ENCODE measurements at regions not wholly inside any gene's neighbourhood (a gene's known extent, or its start where the extent isn't known, plus 50 kb on each side); places are given as distances from the start of the nearest gene placed in this dataset.

DNA sequence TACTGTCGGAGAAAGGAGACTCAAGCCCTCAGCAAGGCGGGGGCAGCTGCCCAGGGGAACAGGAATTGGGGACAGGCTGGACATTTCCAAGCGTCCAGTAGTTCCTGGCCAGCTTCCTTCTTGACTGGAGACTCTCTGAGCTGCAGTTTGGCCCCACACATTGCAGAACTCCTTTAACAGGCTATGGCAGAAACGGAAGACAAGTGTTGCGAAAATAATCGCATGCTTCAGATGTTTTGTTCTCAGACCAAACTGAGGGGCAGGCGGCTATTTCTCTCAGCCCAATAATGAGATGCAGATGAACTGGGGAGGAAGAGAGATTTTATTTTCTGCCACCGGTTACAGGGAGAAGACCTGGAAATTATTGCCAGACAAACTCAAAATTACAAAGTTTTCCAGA is 88.0 kb upstream of the PFKP start:
- ATAC-seq: no peak
- H3K4me1 ChIP-seq: no peaks in the 10 kb centered on the region
- 65 to 69% methylated on average over 5 to 7 of the region's 8 CpGs for WGBS, 2 donors (ENCODE audit: low coverage in 1 of 2)
- no peaks in the 10 kb centered on the region for H3K9me3 ChIP-seq
- H3K4me3 ChIP-seq: no peak overlapping the region
- no peak for TF ChIP-seq EP300 (IDR thresholded peaks at IDR 0.05)
- TF ChIP-seq POLR2A (IDR thresholded peaks at IDR 0.05): no peak
- TF ChIP-seq POLR2AphosphoS5 (IDR thresholded peaks at IDR 0.05): no peak
- TF ChIP-seq, protein P1, sequence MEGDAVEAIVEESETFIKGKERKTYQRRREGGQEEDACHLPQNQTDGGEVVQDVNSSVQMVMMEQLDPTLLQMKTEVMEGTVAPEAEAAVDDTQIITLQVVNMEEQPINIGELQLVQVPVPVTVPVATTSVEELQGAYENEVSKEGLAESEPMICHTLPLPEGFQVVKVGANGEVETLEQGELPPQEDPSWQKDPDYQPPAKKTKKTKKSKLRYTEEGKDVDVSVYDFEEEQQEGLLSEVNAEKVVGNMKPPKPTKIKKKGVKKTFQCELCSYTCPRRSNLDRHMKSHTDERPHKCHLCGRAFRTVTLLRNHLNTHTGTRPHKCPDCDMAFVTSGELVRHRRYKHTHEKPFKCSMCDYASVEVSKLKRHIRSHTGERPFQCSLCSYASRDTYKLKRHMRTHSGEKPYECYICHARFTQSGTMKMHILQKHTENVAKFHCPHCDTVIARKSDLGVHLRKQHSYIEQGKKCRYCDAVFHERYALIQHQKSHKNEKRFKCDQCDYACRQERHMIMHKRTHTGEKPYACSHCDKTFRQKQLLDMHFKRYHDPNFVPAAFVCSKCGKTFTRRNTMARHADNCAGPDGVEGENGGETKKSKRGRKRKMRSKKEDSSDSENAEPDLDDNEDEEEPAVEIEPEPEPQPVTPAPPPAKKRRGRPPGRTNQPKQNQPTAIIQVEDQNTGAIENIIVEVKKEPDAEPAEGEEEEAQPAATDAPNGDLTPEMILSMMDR (IDR thresholded peaks at IDR 0.05): no peak
- no peaks in the 10 kb centered on the region for H3K36me3 ChIP-seq
- H3K27ac ChIP-seq: no peak overlapping the region
- H3K27me3 ChIP-seq: peaks cover under 1% of the 10 kb centered on the region

DNA sequence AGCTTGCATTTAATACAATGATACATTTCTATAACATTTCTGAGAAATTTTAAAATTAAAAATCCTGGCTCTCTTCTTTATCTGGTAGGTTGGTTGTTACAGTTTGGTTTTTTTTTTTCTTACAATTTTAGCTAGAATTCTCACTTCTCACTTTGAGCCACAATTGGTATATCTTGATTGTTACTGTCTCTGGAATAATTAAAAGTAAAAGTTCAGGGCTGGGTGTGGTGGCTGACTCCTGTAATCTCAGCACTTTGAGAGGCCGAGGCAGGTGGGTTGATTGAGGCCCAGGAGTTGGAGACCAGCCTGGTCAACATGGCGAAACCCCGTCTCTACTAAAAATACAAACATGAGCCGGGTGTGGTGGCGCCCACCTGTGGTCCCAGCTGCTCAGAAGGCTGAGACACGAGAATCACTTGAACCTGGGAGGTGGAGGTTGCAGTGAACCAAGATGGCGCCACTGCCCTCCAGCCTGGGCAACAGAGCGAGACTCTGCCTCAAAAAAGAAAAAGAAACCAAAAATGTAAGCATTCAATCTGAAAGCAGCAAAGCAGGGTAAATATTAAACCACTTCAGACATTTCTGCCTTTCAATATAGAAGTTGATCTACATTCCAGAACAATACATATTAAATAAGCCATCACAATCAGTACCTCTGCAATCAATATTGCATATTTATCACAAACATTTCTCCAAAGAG is 88.6 kb upstream of the PFKP start:
- TF ChIP-seq POLR2A (IDR thresholded peaks at IDR 0.05): no peak
- TF ChIP-seq, protein P1 (IDR thresholded peaks at IDR 0.05): no peak
- no peak for TF ChIP-seq EP300 (IDR thresholded peaks at IDR 0.05)
- H3K9me3 ChIP-seq: no peaks in the 10 kb centered on the region
- no peaks in the 10 kb centered on the region for H3K27me3 ChIP-seq
- no peak overlapping the region for H3K4me3 ChIP-seq
- no peaks in the 10 kb centered on the region for H3K4me1 ChIP-seq
- no peak for ATAC-seq
- H3K36me3 ChIP-seq: no peaks in the 10 kb centered on the region
- WGBS, 2 donors (ENCODE audit: low coverage in 1 of 2): 57% methylated on average over 2 of the region's 8 CpGs; no CpG with 5 or more reads in 1 of the 2 donors
- no peak overlapping the region for H3K27ac ChIP-seq

DNA sequence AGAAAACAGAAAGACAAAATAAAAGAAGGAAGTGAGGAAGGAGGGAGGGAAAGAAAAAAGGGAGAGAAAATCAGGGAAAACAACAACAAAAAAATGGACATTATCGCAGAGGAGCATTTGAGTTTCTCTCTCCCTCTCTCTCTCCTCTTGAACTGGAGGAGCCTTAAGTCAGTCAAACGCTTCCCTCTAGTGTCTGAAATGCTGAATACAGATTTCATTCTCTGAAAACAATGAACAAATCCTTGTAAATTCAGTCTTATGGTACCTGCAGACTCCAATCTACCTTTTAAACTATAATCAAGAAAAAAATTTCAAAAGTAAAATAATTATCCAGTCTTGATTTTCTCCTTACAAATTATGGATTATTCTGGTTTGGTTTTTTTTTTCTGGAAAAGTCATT is 89.2 kb upstream of the PFKP start:
- Histone ChIP-seq H3K27ac (no peak overlapping the region), H3K4me3 (no peak overlapping the region), H3K4me1 (no peaks in the 10 kb centered on the region), H3K27me3 (no peaks in the 10 kb centered on the region), H3K9me3 (no peaks in the 10 kb centered on the region), H3K36me3 (no peaks in the 10 kb centered on the region)
- TF ChIP-seq POLR2A (IDR thresholded peaks at IDR 0.05) (no peak), EP300 (IDR thresholded peaks at IDR 0.05) (no peak), POLR2AphosphoS5 (IDR thresholded peaks at IDR 0.05) (no peak)
- TF ChIP-seq, protein P1 (IDR thresholded peaks at IDR 0.05): peak in 3 of 4 experiments; percentile 48 to 53 (median 51)
- WGBS, 2 donors (ENCODE audit: low coverage in 1 of 2): 0 to 7% methylated on average over 2 of the region's 2 CpGs
- no peak for ATAC-seq

DNA sequence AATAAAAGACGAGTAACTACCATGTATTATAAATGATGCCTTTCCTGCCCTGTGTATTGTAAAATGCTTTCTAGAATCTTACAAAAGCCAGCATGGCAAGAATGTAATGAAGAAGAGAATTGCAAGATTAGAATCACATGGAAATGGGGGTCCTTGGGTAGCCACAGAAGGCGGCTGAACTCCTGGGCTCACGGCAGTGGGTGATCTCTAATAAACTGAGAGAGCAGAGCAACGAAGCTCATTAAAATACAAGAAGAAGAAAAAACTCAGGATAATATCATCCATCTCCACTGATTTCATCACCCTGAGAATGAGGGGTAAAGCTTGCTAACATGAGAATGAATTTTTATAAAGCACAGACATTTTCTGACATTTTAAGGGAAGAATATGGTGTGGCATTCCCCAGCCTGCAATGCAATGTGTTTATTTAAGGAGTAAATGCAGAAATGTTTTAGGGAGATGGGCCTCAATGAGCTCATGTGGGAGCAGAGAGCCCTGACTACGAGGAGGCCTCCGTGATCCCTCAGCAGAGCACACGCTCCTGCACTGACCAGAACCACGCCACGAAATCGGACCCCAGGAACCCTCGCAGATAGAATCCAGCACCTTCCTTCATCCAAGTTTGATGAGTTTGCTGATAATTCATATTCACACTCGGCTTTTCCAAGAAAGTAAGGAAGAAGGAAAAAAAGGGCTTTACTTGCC is 92.7 kb upstream of the PFKP start:
- Histone ChIP-seq H3K4me1 (no peaks in the 10 kb centered on the region), H3K36me3 (no peaks in the 10 kb centered on the region), H3K4me3 (no peak overlapping the region), H3K27ac (no peak overlapping the region), H3K9me3 (no peaks in the 10 kb centered on the region), H3K27me3 (no peaks in the 10 kb centered on the region)
- TF ChIP-seq POLR2AphosphoS5 (IDR thresholded peaks at IDR 0.05) (no peak), EP300 (IDR thresholded peaks at IDR 0.05) (no peak), POLR2A (IDR thresholded peaks at IDR 0.05) (no peak)
- TF ChIP-seq, protein P1 (IDR thresholded peaks at IDR 0.05): no peak
- 74 to 79% methylated on average over 10 to 12 of the region's 12 CpGs for WGBS, 2 donors (ENCODE audit: low coverage in 1 of 2)
- no peak for ATAC-seq

DNA sequence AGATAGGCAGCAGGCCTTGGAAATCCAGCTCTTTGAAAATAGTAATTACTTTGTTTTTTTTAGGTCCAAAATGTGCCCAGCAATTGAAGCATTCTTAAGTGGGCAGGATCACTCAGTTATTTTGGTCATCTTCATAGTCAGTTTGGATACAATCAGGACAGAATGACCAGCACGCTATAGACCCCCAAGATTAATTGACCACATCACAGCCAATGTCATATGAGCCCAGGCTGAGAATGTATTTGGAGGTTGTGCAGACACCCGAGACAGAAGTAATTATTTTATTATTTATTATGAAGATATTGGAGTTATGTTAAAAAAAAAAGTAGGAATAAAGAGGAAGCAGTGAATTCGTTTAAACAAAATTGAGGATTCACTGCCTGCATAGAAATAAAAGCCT is 93.3 kb upstream of the PFKP start:
- WGBS, 2 donors (ENCODE audit: low coverage in 1 of 2): 59 to 73% methylated on average over 3 of the region's 3 CpGs
- ATAC-seq: no peak
- Histone ChIP-seq H3K4me3 (no peak overlapping the region), H3K27ac (no peak overlapping the region), H3K4me1 (no peaks in the 10 kb centered on the region), H3K9me3 (no peaks in the 10 kb centered on the region), H3K36me3 (no peaks in the 10 kb centered on the region), H3K27me3 (no peaks in the 10 kb centered on the region)
- TF ChIP-seq, protein P1 (IDR thresholded peaks at IDR 0.05): no peak
- TF ChIP-seq POLR2AphosphoS5 (IDR thresholded peaks at IDR 0.05) (no peak), EP300 (IDR thresholded peaks at IDR 0.05) (no peak), POLR2A (IDR thresholded peaks at IDR 0.05) (no peak)
